HCT116 (cell line): ENCODE measurements at regions not wholly inside any gene's neighbourhood (a gene's known extent, or its start where the extent isn't known, plus 50 kb on each side); places are given as distances from the start of the nearest gene placed in this dataset.

Experiments
- ATF3 ChIP-seq: IDR thresholded peaks from 2 replicates; pipeline ENCODE4 v1.6.1; 2012
- CEBPB ChIP-seq: IDR thresholded peaks from 2 replicates; pipeline ENCODE4 v1.6.1; 2012; ENCODE audit warnings: low read depth
- CTCF ChIP-seq, 3 experiments: fragments of 200-600 bp in 1 of 3; sonication (generic) in 1 of 3; IDR thresholded peaks in 2 of 3; conservative IDR thresholded peaks in 1 of 3; 2 replicates each; pipeline ENCODE4 v1.5.1; 2012 to 2017; ENCODE audit warnings: low read depth in 2 of 3, low read length in 2 of 3, antibody characterized with exemption in 1 of 3, borderline replicate concordance in 1 of 3, control low read depth in 1 of 3, mild to moderate bottlenecking in 1 of 3, mixed read lengths in 1 of 3, mixed run types in 1 of 3, moderate library complexity in 1 of 3; ENCODE audit not compliant: insufficient read depth in 1 of 3
- EZH2 ChIP-seq: fragments of 200-600 bp; sonication (generic); IDR thresholded peaks from 2 replicates; pipeline ENCODE4 v1.6.1; 2017; ENCODE audit warnings: antibody characterized with exemption, mixed run types
- EZH2phosphoT487 ChIP-seq: fragments of 200-600 bp; IDR thresholded peaks from 2 replicates; pipeline ENCODE4 v1.6.1; 2018; ENCODE audit warnings: antibody characterized with exemption, borderline replicate concordance
- MAX ChIP-seq: IDR thresholded peaks from 2 replicates; pipeline ENCODE4 v1.6.1; 2012
- POLR2A ChIP-seq: IDR thresholded peaks from 2 replicates; pipeline ENCODE4 v1.7.0; 2011; ENCODE audit warnings: borderline replicate concordance; ENCODE audit not compliant: insufficient read depth, insufficient read length; ENCODE audit errors: extremely low read depth
- POLR2AphosphoS5 ChIP-seq: IDR thresholded peaks from 2 replicates; pipeline ENCODE4 v1.6.1; 2011; ENCODE audit warnings: mild to moderate bottlenecking, low read depth, low read length, moderate library complexity
- RAD21 ChIP-seq: IDR thresholded peaks from 2 replicates; pipeline ENCODE4 v1.6.1; 2012; ENCODE audit warnings: low read depth, mild to moderate bottlenecking
- REST ChIP-seq: IDR thresholded peaks from 2 replicates; pipeline ENCODE4 v1.6.1; 2012; ENCODE audit warnings: low read depth
- ZNF274 ChIP-seq: fragments of 200-500 bp; sonication (Bioruptor generic); IDR thresholded peaks from 2 replicates; pipeline ENCODE4 v1.6.1; 2014; ENCODE audit warnings: mild to moderate bottlenecking, low read depth, low read length, inconsistent platforms

- TF ChIP-seq CTCF (IDR thresholded peaks at IDR 0.05 in 2 of 3, conservative IDR thresholded peaks at IDR 0.05 in 1 of 3; ENCODE audit: borderline replicate concordance in 1 of 3, insufficient read depth in 1 of 3, low read depth in 2 of 3, low read length in 2 of 3): no peak
- TF ChIP-seq CEBPB: no peak
- TF ChIP-seq EZH2: no peak
- TF ChIP-seq EZH2phosphoT487: no peak
- TF ChIP-seq POLR2A: no peak
- TF ChIP-seq MAX: no peak
- TF ChIP-seq RAD21: no peak
- no peak for TF ChIP-seq ZNF274
- no peak for TF ChIP-seq REST
- no peak for TF ChIP-seq POLR2AphosphoS5
- no peak for TF ChIP-seq ATF3
Observed at GRCh38 chr14:83470959-83471695, 1937.5 kb upstream of the SEL1L start.
